ENCODE measurements at regions not wholly inside any gene's neighbourhood (a gene's known extent, or its start where the extent isn't known, plus 50 kb on each side); places are given as distances from the start of the nearest gene placed in this dataset.
"Not testable (repeated sequence)": the region's sequence is repeated elsewhere in the genome, so short reads cannot be mapped to it uniquely, and the experiment has no call there.

DNA sequence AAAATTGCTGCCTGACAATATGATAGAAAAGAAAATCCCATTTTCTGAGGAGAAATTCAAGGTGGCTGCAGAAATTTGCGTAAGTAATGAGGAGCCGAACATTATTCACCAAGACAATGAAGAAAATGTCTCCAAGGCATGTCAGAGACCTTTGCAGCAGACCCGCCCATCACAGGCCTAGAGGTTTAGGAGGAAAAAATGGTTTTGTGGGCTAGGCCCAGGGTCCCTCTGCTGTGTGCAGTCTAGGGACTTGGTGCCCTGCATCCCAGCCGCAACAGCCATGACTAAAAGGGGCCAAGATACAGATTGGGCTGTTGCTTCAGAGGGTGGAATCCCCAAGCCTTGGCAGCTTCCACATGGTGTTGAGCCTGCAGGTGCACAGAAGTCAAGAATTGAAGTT, 223.1 kb downstream of the PPP4R3C start:
- not testable (repeated sequence) for TF ChIP-seq ZNF274 (IDR thresholded peaks at IDR 0.05; ENCODE audit: low read depth, low read length); SUZ12 (IDR thresholded peaks at IDR 0.05; ENCODE audit: extremely low read depth, insufficient read depth, insufficient read length)

Measured in NT2/D1 (cell line).